H1 (cell line): ENCODE measurements at regions not wholly inside any gene's neighbourhood (a gene's known extent, or its start where the extent isn't known, plus 50 kb on each side); places are given as distances from the start of the nearest gene placed in this dataset.

ENCODE experiments used
- BRCA1 ChIP-seq: IDR thresholded peaks from 2 replicates; pipeline ENCODE4 v1.6.1; 2012; ENCODE audit warnings: low read depth, low read length, improper control_type of control experiment
- CTCF ChIP-seq, 3 experiments: IDR thresholded peaks; 1 replicate in 2 of 3; 2 replicates in 1 of 3; pipeline versions ENCODE4 v1.5.1 to v1.6.1; 2011; ENCODE audit warnings: low read length in 3 of 3, mild to moderate bottlenecking in 3 of 3, inconsistent platforms in 2 of 3, low read depth in 1 of 3, moderate library complexity in 1 of 3; ENCODE audit not compliant: insufficient read depth in 1 of 3; ENCODE audit errors: control extremely low read depth in 1 of 3
- E2F6 ChIP-seq: IDR thresholded peaks from 2 replicates; pipeline ENCODE4 v1.6.1; 2012; ENCODE audit warnings: inconsistent platforms
- EZH2 ChIP-seq: fragments of 200-600 bp; sonication (generic); IDR thresholded peaks from 2 replicates; pipeline ENCODE4 v1.7.1; 2012; ENCODE audit warnings: low read depth, mild to moderate bottlenecking, moderate library complexity, low read length, inconsistent platforms; ENCODE audit not compliant: severe bottlenecking
- PHF8 ChIP-seq: fragments of 200-600 bp; sonication (generic); conservative IDR thresholded peaks from 2 replicates; pipeline ENCODE4 v1.7.1; 2012; ENCODE audit warnings: low read depth, mild to moderate bottlenecking, inconsistent platforms, low read length, moderate library complexity
- POLR2A ChIP-seq, 2 experiments: IDR thresholded peaks; 1 replicate in 1 of 2; 2 replicates in 1 of 2; pipeline ENCODE4 v1.6.1; 2011; ENCODE audit warnings: low read depth in 2 of 2, low read length in 2 of 2, mild to moderate bottlenecking in 2 of 2; ENCODE audit errors: control extremely low read depth in 1 of 2
- POLR2AphosphoS5 ChIP-seq: IDR thresholded peaks from 2 replicates; pipeline ENCODE4 v1.6.1; 2011; ENCODE audit warnings: low read depth, low read length
- RAD21 ChIP-seq, 2 experiments: IDR thresholded peaks in 1 of 2; conservative IDR thresholded peaks in 1 of 2; 2 replicates each; pipeline ENCODE4 v1.6.1; 2011; ENCODE audit warnings: low read depth in 2 of 2, low read length in 2 of 2, improper control_type of control experiment in 1 of 2, inconsistent platforms in 1 of 2, mild to moderate bottlenecking in 1 of 2, moderate library complexity in 1 of 2
- SIX5 ChIP-seq: IDR thresholded peaks from 2 replicates; pipeline ENCODE4 v1.6.1; 2011; ENCODE audit warnings: mild to moderate bottlenecking, low read depth, low read length
- SUZ12 ChIP-seq: fragments of 200-600 bp; sonication (generic); IDR thresholded peaks from 2 replicates; pipeline ENCODE4 v1.6.1; 2012; ENCODE audit warnings: mild to moderate bottlenecking, inconsistent platforms, low read length, moderate library complexity, mixed read lengths
- TAF1 ChIP-seq: IDR thresholded peaks from 2 replicates; pipeline ENCODE4 v1.6.1; 2011; ENCODE audit warnings: mild to moderate bottlenecking, low read depth, low read length
- TBP ChIP-seq: IDR thresholded peaks from 2 replicates; pipeline ENCODE4 v1.6.1; 2011; ENCODE audit warnings: low read depth, low read length, improper control_type of control experiment
- ZNF274 ChIP-seq: IDR thresholded peaks from 2 replicates; pipeline ENCODE4 v1.7.0; 2012; ENCODE audit warnings: low read length, borderline replicate concordance; ENCODE audit errors: extremely low read depth

- TF ChIP-seq RAD21 (IDR thresholded peaks at IDR 0.05 in 1 of 2, conservative IDR thresholded peaks at IDR 0.05 in 1 of 2; ENCODE audit: low read depth in 2 of 2, low read length in 2 of 2) (no peak), PHF8 (no peak), TAF1 (no peak), ZNF274 (no peak), CTCF (IDR thresholded peaks at IDR 0.05; ENCODE audit: control extremely low read depth in 1 of 3, insufficient read depth in 1 of 3, low read depth in 1 of 3, low read length in 3 of 3) (no peak), EZH2 (no peak), E2F6 (no peak), SIX5 (no peak), POLR2AphosphoS5 (no peak), POLR2A (IDR thresholded peaks at IDR 0.05; ENCODE audit: control extremely low read depth in 1 of 2, low read depth in 2 of 2, low read length in 2 of 2) (no peak), SUZ12 (no peak), TBP (no peak), BRCA1 (no peak)
Measured at GRCh38 chr6:9830808-9831207, 584.1 kb downstream of the TFAP2A start.
